MM.1S (cell line): ENCODE measurements at regions not wholly inside any gene's neighbourhood (a gene's known extent, or its start where the extent isn't known, plus 50 kb on each side); places are given as distances from the start of the nearest gene placed in this dataset.

Source experiments
- DNase-seq: peaks from one replicate; pipeline ENCODE4 v3.0.0-alpha.2; 2015
- H2AFZ ChIP-seq: fragments of 300-600 bp; sonication (generic); 2 replicates; pipeline ENCODE4 v1.6.0; 2016; ENCODE audit warnings: antibody characterized with exemption, low read length
- H3F3A ChIP-seq: fragments of 300-600 bp; sonication (generic); 2 replicates; pipeline ENCODE4 v1.6.1; 2016; ENCODE audit warnings: mild to moderate bottlenecking, antibody characterized with exemption, low read length, moderate library complexity, mixed read lengths; ENCODE audit not compliant: insufficient read depth
- H3K27ac ChIP-seq: fragments of 300-600 bp; sonication (generic); 2 replicates; pipeline ENCODE4 v1.5.1; 2016; ENCODE audit warnings: mild to moderate bottlenecking, low read length
- H3K27me3 ChIP-seq: fragments of 300-600 bp; sonication (generic); replicated peaks from 2 replicates; pipeline ENCODE4 v1.6.0; 2016; ENCODE audit warnings: low read length; ENCODE audit not compliant: insufficient read depth
- H3K36me3 ChIP-seq: fragments of 300-600 bp; sonication (generic); replicated peaks from 2 replicates; pipeline ENCODE4 v1.6.1; 2016; ENCODE audit warnings: mild to moderate bottlenecking, low read length, mixed read lengths; ENCODE audit not compliant: insufficient read depth
- H3K4me1 ChIP-seq: fragments of 300-600 bp; sonication (generic); 2 replicates; pipeline ENCODE4 v1.6.1; 2016; ENCODE audit warnings: low read length, mixed read lengths
- H3K4me2 ChIP-seq: fragments of 300-600 bp; sonication (generic); 2 replicates; pipeline ENCODE4 v1.6.0; 2016; ENCODE audit warnings: low read depth, low read length
- H3K4me3 ChIP-seq: fragments of 300-600 bp; sonication (generic); 2 replicates; pipeline ENCODE4 v1.5.1; 2016; ENCODE audit warnings: low read length, mixed read lengths
- H3K79me2 ChIP-seq: fragments of 300-600 bp; sonication (generic); 2 replicates; pipeline ENCODE4 v1.6.1; 2016; ENCODE audit warnings: mixed run types, low read length, mixed read lengths
- H3K9ac ChIP-seq: fragments of 300-600 bp; sonication (generic); 2 replicates; pipeline ENCODE4 v1.6.1; 2016; ENCODE audit warnings: low read length, mixed read lengths
- H3K9me2 ChIP-seq: fragments of 300-600 bp; sonication (generic); replicated peaks from 2 replicates; pipeline ENCODE4 v1.6.1; 2016; ENCODE audit warnings: mild to moderate bottlenecking, low read length, mixed read lengths; ENCODE audit not compliant: insufficient read depth
- H3K9me3 ChIP-seq: fragments of 300-600 bp; sonication (generic); replicated peaks from 2 replicates; pipeline ENCODE4 v1.6.1; 2016; ENCODE audit warnings: mild to moderate bottlenecking, low read length, mixed read lengths; ENCODE audit not compliant: insufficient read depth
- H4K20me1 ChIP-seq: fragments of 300-600 bp; sonication (generic); 2 replicates; pipeline ENCODE4 v1.6.1; 2016; ENCODE audit warnings: mild to moderate bottlenecking, low read length, moderate library complexity, mixed read lengths; ENCODE audit not compliant: insufficient read depth
- EZH2 ChIP-seq: fragments of 300-600 bp; sonication (generic); optimal IDR thresholded peaks from 2 replicates; pipeline ENCODE3; 2017; ENCODE audit warnings: low read depth, mild to moderate bottlenecking, antibody characterized with exemption, low read length, mixed read lengths
- EZH2phosphoT487 ChIP-seq: fragments of 300-600 bp; sonication (generic); IDR thresholded peaks from 2 replicates; pipeline ENCODE4 v1.6.1; 2018; ENCODE audit warnings: antibody characterized with exemption, low read length
- TF ChIP-seq, protein P1 (sequence below): fragments of 300-600 bp; sonication (generic); IDR thresholded peaks from 2 replicates; pipeline ENCODE4 v1.5.1; 2016; ENCODE audit warnings: antibody characterized with exemption, low read length, mixed read lengths

DNA sequence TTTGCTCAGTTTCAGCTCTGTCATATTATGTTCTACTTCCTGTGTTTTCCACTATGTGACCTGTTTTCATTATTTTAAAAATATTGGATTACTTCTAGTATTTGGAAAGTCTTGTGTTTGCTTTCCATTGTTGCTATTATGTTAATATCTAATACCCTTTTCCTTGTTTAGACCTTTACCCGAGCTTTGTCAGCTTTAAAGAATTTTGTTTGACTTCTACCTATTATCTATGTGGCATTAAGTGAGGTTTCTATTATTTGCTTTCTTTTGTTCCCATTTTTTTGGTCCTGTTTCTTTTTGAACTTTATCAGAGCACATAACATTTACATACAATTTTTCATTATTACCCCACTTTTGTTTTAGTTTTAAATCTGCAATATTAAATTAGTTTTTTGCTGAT is 202.7 kb downstream of the MANEA start:
- Histone ChIP-seq H3K9me2 (no peaks in the 10 kb centered on the region), H2AFZ (no peak overlapping the region), H3K9me3 (no peaks in the 10 kb centered on the region), H4K20me1 (no peaks in the 10 kb centered on the region), H3K36me3 (no peaks in the 10 kb centered on the region), H3K4me3 (no peak overlapping the region), H3K4me1 (peaks cover 11% of the 10 kb centered on the region), H3F3A (peaks cover 4% of the 10 kb centered on the region), H3K9ac (no peak overlapping the region), H3K4me2 (no peak overlapping the region), H3K79me2 (no peaks in the 10 kb centered on the region), H3K27me3 (no peaks in the 10 kb centered on the region), H3K27ac (no peak overlapping the region)
- no peak for DNase-seq
- TF ChIP-seq EZH2phosphoT487 = no peak
- TF ChIP-seq, protein P1, sequence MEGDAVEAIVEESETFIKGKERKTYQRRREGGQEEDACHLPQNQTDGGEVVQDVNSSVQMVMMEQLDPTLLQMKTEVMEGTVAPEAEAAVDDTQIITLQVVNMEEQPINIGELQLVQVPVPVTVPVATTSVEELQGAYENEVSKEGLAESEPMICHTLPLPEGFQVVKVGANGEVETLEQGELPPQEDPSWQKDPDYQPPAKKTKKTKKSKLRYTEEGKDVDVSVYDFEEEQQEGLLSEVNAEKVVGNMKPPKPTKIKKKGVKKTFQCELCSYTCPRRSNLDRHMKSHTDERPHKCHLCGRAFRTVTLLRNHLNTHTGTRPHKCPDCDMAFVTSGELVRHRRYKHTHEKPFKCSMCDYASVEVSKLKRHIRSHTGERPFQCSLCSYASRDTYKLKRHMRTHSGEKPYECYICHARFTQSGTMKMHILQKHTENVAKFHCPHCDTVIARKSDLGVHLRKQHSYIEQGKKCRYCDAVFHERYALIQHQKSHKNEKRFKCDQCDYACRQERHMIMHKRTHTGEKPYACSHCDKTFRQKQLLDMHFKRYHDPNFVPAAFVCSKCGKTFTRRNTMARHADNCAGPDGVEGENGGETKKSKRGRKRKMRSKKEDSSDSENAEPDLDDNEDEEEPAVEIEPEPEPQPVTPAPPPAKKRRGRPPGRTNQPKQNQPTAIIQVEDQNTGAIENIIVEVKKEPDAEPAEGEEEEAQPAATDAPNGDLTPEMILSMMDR = no peak
- no peak for TF ChIP-seq EZH2

DNA sequence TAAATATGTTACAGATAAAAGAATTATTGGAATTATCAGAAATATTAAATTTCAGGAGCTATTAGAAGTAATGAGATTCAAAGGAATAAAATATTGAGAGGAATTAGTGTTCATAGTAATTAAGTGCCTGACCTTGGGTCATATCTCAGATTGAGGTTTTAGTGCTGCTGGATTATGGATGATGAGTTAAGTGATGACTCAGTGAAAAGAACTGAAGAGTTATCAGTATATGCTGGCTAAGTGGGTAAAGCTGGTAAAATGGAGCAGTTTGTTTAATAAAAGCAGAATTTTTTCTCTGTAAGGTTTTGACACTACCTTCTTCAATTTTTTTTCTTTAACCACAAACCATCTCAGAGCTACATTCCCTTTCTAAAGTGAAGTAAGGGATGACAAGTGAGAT is 206.7 kb downstream of the MANEA start:
- TF ChIP-seq EZH2phosphoT487 (no peak), EZH2 (no peak)
- TF ChIP-seq, protein P1 = no peak
- H3K27me3 ChIP-seq = no peaks in the 10 kb centered on the region
- no peak for DNase-seq
- no peaks in the 10 kb centered on the region for H3K79me2 ChIP-seq
- H3K4me3 ChIP-seq = no peak overlapping the region
- H3K4me1 ChIP-seq = peaks cover 27% of the 10 kb centered on the region
- peak overlapping the region; percentile 27; the same call in 1 of the 2 replicates for H3K4me2 ChIP-seq
- H3K36me3 ChIP-seq = no peaks in the 10 kb centered on the region
- no peak overlapping the region for H2AFZ ChIP-seq
- peak overlapping the region; percentile 2; the same call in 1 of the 2 replicates for H3K27ac ChIP-seq
- H3F3A ChIP-seq = peaks cover 17% of the 10 kb centered on the region
- no peak overlapping the region for H3K9ac ChIP-seq
- H3K9me2 ChIP-seq = no peaks in the 10 kb centered on the region
- no peaks in the 10 kb centered on the region for H3K9me3 ChIP-seq
- H4K20me1 ChIP-seq = no peaks in the 10 kb centered on the region

DNA sequence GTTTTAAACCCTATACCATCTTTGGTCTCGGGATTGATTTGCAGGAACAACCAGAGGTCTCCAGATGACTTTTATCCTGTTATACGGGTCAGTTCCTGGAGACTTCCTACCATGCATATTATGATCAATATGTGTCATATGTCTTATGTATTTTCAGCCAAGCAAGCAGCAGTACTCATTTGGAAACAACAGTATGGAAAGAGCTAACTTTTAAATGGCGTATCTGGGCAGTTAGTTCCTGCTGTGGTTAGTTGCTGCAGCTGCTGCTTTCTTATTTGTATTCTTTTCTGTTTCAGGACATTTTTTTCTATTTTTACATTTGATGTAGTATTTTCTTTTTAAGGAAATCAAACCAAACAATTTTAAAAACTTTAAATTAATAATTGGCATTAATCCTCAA is 207.5 kb downstream of the MANEA start:
- H3K79me2 ChIP-seq = no peaks in the 10 kb centered on the region
- peak overlapping the region; percentile 21 for H3K4me3 ChIP-seq
- TF ChIP-seq EZH2phosphoT487 = no peak
- H3K4me1 ChIP-seq = peaks cover 27% of the 10 kb centered on the region
- H2AFZ ChIP-seq = peak overlapping the region; percentile 54; the same call in 1 of the 2 replicates
- H3K27ac ChIP-seq = peak overlapping the region; percentile 74; the same call in 1 of the 2 replicates
- H4K20me1 ChIP-seq = no peaks in the 10 kb centered on the region
- no peaks in the 10 kb centered on the region for H3K27me3 ChIP-seq
- H3K9ac ChIP-seq = peak overlapping the region; percentile 30
- H3K36me3 ChIP-seq = no peaks in the 10 kb centered on the region
- no peaks in the 10 kb centered on the region for H3K9me2 ChIP-seq
- DNase-seq = peak; percentile 67
- no peaks in the 10 kb centered on the region for H3K9me3 ChIP-seq
- H3F3A ChIP-seq = peaks cover 17% of the 10 kb centered on the region
- H3K4me2 ChIP-seq = peak overlapping the region; percentile 69; the same call in 1 of the 2 replicates

DNA sequence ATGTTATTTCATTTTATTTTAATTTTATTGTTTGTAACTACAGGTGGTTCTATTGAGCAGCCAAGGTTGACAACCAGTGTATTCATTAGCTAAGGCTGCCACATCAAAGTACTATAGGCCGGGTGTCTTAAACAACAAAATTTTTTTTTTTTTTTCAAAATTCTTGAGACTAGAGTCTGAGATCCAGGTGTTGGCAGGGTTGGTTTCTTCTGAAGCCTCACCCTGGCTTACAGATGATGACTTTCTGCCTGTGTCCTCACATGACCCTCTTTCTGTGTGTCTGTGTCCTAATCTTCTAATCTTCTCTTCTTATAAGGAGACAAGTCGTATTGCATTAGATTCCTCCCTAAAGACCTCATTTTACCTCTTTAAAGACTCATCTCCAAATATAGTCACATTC is 208.4 kb downstream of the MANEA start:
- no peaks in the 10 kb centered on the region for H3K36me3 ChIP-seq
- H3K4me1 ChIP-seq = peaks cover 27% of the 10 kb centered on the region
- peak overlapping the region; percentile 74; the same call in 1 of the 2 replicates for H3K27ac ChIP-seq
- DNase-seq = peak; percentile 85
- peak overlapping the region; percentile 30 for H3K9ac ChIP-seq
- TF ChIP-seq, protein P1 = no peak
- TF ChIP-seq EZH2phosphoT487 (no peak), EZH2 (no peak)
- H3K4me2 ChIP-seq = peak overlapping the region; percentile 69
- peaks cover 17% of the 10 kb centered on the region for H3F3A ChIP-seq
- no peaks in the 10 kb centered on the region for H3K79me2 ChIP-seq
- no peaks in the 10 kb centered on the region for H3K9me2 ChIP-seq
- no peak overlapping the region for H3K4me3 ChIP-seq
- H3K9me3 ChIP-seq = no peaks in the 10 kb centered on the region
- H3K27me3 ChIP-seq = no peaks in the 10 kb centered on the region
- H4K20me1 ChIP-seq = no peaks in the 10 kb centered on the region
- H2AFZ ChIP-seq = peak overlapping the region; percentile 4
